ES-I3 (cell line): ENCODE measurements at regions not wholly inside any gene's neighbourhood (a gene's known extent, or its start where the extent isn't known, plus 50 kb on each side); places are given as distances from the start of the nearest gene placed in this dataset.
"Not testable (repeated sequence)": the region's sequence is repeated elsewhere in the genome, so short reads cannot be mapped to it uniquely, and the experiment has no call there.

ENCODE experiments used
- H3K36me3 ChIP-seq: 2 replicates; pipeline ENCODE4 v1.6.1; 2013; ENCODE audit warnings: mild to moderate bottlenecking, low read length, control low read depth, moderate library complexity; ENCODE audit not compliant: insufficient read depth
- H3K4me1 ChIP-seq: 2 replicates; pipeline ENCODE4 v1.6.1; 2013; ENCODE audit warnings: mild to moderate bottlenecking, control low read depth, low read length; ENCODE audit not compliant: insufficient read depth
- H3K9ac ChIP-seq: 2 replicates; pipeline ENCODE4 v1.6.1; 2013; ENCODE audit warnings: low read depth, mild to moderate bottlenecking, low read length, moderate library complexity
- H3K9me3 ChIP-seq: 2 replicates; pipeline ENCODE4 v1.6.1; 2013; ENCODE audit warnings: mild to moderate bottlenecking, low read length, moderate library complexity; ENCODE audit not compliant: control insufficient read depth, insufficient read depth

DNA sequence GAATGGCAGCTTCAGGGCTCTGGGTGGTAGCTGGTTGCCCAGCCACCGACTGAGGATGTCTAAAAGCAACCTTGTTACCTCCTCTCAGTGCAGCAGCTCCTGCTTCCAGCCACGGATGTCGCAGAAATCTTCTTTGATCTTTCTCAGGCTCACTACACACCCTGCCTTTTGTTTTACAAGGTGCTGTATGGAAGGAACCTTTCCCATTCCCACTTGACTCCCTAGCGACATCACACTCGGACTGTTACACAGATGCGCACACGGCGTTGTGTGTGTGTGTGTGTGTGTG is 135.8 kb upstream of the CPHXL start:
- H3K36me3 ChIP-seq, result no peaks in the 10 kb centered on the region
- H3K9me3 ChIP-seq, result no peaks in the 10 kb centered on the region
- H3K9ac ChIP-seq, result no peak overlapping the region
- H3K4me1 ChIP-seq, result no peaks in the 10 kb centered on the region

DNA sequence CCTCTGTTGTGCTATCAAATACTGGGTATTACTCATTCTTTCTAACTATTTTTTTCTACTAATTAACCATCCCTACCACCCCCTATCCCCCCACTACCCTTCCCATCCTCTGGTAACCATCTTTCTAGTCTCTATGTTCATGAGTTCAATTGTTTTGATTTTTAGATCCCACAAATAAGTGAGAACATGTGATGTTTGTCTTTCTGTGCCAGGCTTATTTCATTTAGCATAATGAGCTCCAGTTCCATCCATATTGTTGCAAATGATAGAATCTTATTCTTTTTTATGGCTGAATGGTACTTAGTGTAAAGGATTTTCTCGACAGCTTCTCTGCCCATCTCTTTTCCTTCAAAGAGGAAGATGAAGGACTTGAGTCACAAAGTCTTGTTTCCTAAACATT is 138.0 kb upstream of the CPHXL start:
- Histone ChIP-seq H3K9ac (no peak overlapping the region), H3K9me3 (no peaks in the 10 kb centered on the region), H3K4me1 (no peaks in the 10 kb centered on the region), H3K36me3 (no peaks in the 10 kb centered on the region)

DNA sequence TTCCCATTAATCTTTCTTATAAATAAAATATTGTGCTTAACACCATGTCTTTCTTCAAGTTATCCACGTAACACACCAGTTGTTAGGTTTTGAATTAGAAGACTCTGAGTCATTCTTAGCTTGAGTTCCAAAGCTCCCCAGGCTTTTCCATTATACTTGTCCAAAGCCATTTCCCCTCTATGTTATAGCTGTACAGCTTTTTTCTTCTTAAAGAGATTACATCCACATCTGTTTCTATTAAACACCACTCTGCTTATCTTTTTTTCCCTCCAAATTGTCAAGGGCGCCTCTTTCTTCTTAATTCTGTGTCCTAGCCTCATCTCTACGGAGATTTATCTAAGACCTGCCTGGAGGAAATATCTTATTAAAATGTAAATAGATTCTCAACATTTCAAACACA is 139.4 kb upstream of the CPHXL start:
- H3K9ac ChIP-seq, result no peak overlapping the region
- H3K4me1 ChIP-seq, result no peaks in the 10 kb centered on the region
- H3K9me3 ChIP-seq, result no peaks in the 10 kb centered on the region
- no peaks in the 10 kb centered on the region for H3K36me3 ChIP-seq

DNA sequence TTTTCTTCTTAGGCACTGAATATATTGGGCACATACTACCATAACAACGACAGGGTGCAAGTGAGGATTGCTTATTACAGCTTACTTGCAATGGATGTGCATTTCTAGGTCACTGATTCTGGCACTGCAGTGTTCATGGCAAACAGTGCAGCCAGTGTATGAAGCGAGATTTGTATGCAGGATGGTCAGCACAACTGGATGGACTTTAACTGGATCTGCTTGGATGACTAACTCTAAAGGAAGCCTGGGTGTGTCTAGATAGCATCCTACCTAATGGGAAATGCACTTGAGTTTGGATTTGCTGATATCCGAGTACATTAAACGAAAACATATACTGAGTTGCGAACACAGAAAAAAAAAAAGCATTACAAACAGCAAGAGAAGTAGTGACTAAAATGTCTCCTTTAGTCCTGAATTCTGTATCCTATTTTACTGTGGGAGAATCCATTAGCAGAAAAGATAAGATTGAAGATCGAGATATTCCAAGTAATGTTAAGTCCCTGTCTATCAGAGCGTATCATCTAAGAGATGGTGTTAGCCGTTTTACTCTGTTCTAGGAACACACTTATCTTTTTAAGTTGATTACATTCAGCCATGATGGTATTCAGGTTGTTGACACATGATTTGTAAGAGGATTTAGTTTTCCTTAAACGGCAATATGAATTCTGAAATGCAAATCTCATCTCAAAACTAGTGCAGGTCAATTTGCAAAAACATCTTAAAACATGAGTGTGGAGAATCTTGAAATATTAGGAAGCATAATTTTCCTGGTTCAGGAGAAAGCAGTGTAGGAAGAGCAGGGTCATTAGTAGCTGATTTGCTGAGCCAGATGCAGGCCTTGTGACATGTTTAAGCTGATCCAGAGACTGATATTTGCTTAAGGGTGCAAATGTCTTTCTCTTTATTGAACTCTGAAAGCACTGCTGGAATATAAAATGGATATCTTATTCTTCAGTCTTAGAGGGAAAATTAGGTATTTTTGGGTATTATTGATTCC is 142.6 kb upstream of the CPHXL start:
- Histone ChIP-seq H3K9ac (no peak overlapping the region), H3K36me3 (no peaks in the 10 kb centered on the region), H3K4me1 (no peaks in the 10 kb centered on the region), H3K9me3 (no peaks in the 10 kb centered on the region)

DNA sequence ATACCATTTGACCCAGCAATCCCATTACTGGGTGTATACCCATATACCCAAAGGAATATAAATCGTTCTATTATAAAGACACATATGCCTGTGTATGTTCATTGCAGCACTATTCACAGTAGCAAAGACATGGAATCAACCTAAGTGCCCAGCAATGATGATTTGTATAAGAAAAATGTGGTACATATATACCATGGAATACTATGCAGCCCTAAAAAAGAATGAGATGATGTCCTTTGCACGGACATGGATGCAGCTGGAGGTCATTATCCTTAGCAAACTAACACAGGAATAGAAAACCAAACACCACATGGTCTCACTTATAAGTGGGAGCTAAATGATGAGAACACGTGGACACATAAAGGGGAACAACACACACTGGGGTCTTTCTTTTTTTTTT is 155.0 kb upstream of the CPHXL start:
- not testable (repeated sequence) for H3K4me1 ChIP-seq, H3K9me3 ChIP-seq, H3K36me3 ChIP-seq, H3K9ac ChIP-seq

DNA sequence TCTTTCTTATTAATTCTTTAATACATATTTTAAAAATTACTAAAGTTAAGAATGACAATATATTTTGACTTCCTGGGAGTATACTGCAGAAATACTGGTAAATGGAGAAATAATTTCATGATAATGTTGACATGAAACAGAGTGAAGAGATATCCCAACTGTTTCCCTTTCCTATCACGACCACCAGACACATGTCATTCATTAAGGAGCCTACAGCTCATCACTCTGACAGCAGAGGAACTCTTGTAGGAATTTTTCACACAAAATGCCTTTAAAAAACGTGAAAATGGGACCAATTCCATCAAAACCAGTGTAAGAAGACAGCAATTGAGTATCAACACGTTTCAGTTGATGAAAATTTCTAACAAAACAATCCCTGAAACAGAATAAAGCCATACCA is 172.9 kb upstream of the CPHXL start:
- H3K4me1 ChIP-seq, result peaks cover 4% of the 10 kb centered on the region; the same call in 1 of the 2 replicates
- no peak overlapping the region for H3K9ac ChIP-seq
- H3K9me3 ChIP-seq, result no peaks in the 10 kb centered on the region
- no peaks in the 10 kb centered on the region for H3K36me3 ChIP-seq

DNA sequence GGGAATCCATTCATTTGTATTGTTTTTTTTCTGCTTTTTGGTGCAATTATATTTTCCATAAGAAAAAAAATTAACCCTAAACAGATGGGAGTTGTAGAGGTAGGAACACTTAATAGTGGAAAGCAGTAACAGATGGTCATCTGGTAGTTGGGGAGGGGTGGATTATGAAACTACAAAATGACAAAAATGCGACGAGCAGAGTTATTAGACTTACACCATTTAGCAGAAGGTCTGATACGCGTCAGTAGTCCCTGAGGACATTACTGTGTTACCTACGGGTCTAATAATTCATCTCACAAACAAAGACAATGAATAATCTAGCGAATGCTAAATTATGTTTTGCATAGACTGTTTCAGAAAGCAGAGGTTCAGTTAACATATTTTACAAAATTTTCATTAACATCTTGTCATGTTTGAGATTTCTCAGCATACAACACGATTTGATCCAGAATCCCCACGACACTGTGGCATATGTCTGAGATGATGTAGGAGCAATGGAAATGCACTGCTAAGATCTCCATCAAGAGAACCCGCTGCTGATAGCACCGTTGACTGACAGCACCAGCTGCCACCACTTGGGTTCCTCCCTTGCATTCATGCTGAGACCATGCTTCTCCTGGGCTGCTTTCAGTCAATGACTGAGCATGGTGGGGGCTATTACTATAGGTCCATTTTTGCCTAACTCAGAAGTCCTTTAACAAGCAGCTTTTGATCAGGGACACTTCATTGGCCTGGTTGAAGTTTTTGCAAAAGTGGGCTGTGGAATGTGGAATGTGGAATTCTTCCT is 182.2 kb upstream of the CPHXL start:
- Histone ChIP-seq H3K9me3 (no peaks in the 10 kb centered on the region), H3K9ac (no peak overlapping the region), H3K36me3 (no peaks in the 10 kb centered on the region), H3K4me1 (no peaks in the 10 kb centered on the region; the same call in 1 of the 2 replicates)

DNA sequence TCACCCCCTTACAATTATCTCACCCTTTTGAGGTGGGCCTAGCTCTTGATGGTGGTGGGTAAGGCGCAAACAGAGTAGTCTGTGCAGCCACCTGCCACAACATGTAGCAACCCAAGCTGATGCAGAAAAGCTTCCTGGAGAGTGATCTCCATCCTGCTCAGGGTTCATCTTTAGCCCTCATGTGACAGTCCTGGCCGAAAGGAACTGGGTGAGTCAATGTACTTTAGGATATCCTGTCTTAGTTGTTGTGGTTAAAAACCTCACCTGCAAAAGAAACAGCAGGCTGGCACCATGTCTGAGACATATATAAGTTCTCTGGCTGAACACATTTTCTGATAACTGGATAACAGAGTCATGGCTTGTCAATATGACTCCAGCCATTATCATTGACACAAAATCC is 183.5 kb upstream of the CPHXL start:
- H3K9ac ChIP-seq, result no peak overlapping the region
- H3K36me3 ChIP-seq, result no peaks in the 10 kb centered on the region
- no peaks in the 10 kb centered on the region; the same call in 1 of the 2 replicates for H3K4me1 ChIP-seq
- H3K9me3 ChIP-seq, result no peaks in the 10 kb centered on the region

DNA sequence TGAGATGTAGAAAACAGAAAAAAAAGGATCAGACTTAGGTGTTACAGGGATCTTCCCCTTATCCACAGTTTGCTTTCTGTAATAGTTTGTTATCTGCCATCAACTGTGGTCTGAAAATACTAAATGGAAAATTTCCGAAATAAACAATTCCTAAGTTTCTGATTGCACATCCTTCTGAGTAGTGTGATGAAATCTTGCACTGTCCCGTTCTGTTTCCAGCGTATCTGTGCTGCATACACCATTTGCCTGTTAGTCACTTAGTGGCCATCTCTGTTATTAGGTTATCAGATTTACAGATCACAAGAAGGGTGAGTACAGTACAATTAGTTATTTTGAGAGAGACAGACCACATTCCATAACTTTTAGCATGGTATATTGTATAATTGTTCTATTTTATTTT is 185.6 kb upstream of the CPHXL start:
- Histone ChIP-seq H3K4me1 (no peaks in the 10 kb centered on the region; the same call in 1 of the 2 replicates), H3K9me3 (no peaks in the 10 kb centered on the region), H3K36me3 (no peaks in the 10 kb centered on the region), H3K9ac (no peak overlapping the region)

DNA sequence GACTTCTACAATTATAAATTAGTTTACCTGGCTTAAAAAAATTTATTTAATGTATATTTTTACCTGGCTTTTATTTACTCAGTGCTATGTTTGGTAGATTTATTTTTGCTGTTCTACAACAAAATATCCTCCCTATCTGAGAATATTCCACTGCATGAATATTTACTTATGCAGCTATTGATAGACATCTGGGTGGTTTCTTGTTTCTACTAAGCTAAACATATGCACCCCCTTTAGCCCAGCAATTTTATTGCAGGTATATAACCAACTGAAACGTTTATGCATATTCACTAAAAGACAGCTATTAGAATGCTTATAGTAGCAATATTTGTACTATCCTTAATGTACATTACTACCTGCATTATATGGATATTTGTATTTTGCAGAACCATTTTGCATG is 187.7 kb upstream of the CPHXL start:
- Histone ChIP-seq H3K9me3 (no peaks in the 10 kb centered on the region), H3K9ac (no peak overlapping the region), H3K36me3 (no peaks in the 10 kb centered on the region), H3K4me1 (no peaks in the 10 kb centered on the region; the same call in 1 of the 2 replicates)

DNA sequence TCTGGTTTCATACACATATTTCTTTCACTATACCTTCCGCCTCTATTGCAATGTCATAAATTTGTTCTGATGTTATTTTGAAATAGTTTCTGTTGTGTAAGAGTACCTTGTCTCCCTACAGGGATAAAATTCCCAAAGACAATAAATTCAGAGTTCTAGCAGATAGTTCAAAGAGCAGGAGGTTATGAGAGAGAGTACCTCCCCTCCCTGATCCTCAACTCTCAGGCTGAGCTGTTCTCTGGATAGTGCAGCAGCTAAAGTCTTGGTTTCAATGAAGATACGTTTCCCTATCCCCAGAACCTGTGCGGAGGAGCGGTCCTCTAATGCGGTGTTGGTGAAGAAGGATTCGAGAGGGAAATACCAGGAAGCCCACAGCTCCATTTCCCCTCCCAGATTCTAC is 190.2 kb upstream of the CPHXL start:
- no peaks in the 10 kb centered on the region for H3K9me3 ChIP-seq
- H3K36me3 ChIP-seq, result no peaks in the 10 kb centered on the region
- H3K9ac ChIP-seq, result no peak overlapping the region
- no peaks in the 10 kb centered on the region for H3K4me1 ChIP-seq

DNA sequence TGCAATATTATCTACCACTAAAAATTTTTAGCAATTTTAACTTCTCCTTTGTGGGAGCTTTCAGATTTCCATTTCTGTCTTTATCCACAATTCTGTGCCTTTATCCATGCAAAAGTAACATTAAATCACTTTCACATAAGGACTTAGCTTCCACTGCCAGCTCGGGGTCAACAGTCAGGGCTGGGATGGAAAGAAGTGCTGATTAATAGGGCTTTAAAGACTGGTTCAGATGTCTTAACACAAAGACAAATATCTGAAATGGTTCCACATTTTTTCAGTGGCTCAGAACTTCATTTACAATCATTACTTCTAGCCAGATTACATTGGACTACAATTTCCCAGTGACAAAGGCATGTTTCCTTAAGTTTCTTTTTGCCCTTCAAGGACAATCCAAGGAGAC is 191.8 kb upstream of the CPHXL start:
- no peaks in the 10 kb centered on the region for H3K36me3 ChIP-seq
- H3K9me3 ChIP-seq, result no peaks in the 10 kb centered on the region
- no peaks in the 10 kb centered on the region for H3K4me1 ChIP-seq
- H3K9ac ChIP-seq, result no peak overlapping the region

DNA sequence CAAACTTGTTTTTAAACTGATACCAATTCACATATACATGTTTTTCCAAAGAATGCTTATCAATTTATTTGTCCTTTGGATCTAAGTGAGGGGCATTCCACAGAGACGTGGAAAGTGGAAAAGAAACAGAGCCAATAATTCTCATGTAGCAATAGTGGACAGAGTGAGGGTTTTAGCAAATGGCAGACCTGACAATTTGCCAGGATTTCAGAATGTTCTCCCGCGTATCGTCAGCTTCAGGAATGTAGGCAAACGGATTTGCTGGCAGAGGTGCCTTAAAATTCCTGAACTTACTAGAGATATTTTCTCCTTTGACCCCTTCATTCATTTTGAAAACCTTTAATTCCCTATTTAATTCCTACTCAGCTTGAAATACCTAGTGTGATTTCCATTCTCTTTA is 193.4 kb upstream of the CPHXL start:
- no peaks in the 10 kb centered on the region for H3K4me1 ChIP-seq
- H3K9me3 ChIP-seq, result no peaks in the 10 kb centered on the region
- no peak overlapping the region for H3K9ac ChIP-seq
- no peaks in the 10 kb centered on the region for H3K36me3 ChIP-seq

DNA sequence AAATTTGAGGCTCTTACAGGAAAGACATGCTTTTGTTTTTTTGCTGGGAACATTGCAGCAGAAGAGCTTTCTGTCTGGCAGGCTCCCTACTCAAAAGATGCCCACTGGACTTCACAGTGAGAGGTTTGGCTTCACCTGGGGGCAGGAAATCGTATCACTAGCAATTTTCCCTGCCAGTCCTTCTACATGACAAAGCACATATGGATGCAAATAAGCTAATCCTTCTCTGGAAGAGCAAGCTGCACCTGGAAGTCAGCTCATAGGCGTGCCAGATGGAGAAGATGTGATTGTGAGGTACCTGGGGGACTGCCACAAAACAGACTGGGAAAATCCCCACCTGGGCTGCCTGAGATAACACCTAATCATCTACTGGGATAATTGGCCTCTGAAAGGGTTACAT is 195.0 kb upstream of the CPHXL start:
- no peak overlapping the region for H3K9ac ChIP-seq
- H3K4me1 ChIP-seq, result no peaks in the 10 kb centered on the region
- H3K36me3 ChIP-seq, result no peaks in the 10 kb centered on the region
- no peaks in the 10 kb centered on the region for H3K9me3 ChIP-seq

DNA sequence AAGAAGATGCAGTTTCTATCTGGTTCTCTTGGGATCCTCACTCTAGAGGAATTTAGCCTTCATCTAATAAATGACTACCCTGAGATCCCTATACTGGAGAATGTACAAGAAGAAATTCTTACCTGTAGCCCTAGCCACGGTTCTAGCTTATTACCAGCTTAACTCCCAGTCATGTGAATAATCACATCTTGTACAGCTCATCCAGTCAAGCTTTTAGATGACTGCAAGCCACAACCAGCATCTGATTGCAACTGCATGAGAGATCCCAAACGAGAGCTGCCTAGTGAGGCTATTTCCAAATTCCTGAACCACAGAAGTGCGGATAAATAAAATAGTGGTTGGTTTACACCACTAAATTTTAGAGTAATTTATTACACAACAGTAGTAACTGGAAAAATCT is 196.0 kb upstream of the CPHXL start:
- Histone ChIP-seq H3K9me3 (no peaks in the 10 kb centered on the region), H3K4me1 (no peaks in the 10 kb centered on the region), H3K9ac (no peak overlapping the region), H3K36me3 (no peaks in the 10 kb centered on the region)
